ENCODE measurements at regions not wholly inside any gene's neighbourhood (a gene's known extent, or its start where the extent isn't known, plus 50 kb on each side); places are given as distances from the start of the nearest gene placed in this dataset.
A peak's percentile ranks its signal among the peaks of the same experiment; 100 is the strongest.
"Not testable (repeated sequence)": the region's sequence is repeated elsewhere in the genome, so short reads cannot be mapped to it uniquely, and the experiment has no call there.

DNA sequence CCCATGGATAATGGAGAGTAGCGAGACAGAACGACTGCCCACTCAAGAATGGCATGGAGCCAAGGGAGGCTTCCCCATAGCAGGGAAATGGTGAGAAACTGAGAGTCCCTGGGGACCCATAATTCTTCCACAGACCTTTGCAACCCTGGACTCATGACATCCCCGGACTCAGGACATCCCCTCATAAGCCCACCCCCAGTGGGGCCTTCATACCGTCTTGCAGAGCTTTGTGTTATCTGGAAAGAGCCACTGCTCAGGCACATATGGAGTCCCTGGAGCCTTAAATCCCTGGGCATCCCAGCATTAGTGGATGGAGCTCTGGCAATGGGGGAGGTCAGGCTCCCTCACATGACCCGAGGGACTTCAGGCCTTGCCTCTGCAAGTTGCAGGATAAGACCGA is 865.4 kb upstream of the ARRDC3 start:
- TF ChIP-seq, protein P1, sequence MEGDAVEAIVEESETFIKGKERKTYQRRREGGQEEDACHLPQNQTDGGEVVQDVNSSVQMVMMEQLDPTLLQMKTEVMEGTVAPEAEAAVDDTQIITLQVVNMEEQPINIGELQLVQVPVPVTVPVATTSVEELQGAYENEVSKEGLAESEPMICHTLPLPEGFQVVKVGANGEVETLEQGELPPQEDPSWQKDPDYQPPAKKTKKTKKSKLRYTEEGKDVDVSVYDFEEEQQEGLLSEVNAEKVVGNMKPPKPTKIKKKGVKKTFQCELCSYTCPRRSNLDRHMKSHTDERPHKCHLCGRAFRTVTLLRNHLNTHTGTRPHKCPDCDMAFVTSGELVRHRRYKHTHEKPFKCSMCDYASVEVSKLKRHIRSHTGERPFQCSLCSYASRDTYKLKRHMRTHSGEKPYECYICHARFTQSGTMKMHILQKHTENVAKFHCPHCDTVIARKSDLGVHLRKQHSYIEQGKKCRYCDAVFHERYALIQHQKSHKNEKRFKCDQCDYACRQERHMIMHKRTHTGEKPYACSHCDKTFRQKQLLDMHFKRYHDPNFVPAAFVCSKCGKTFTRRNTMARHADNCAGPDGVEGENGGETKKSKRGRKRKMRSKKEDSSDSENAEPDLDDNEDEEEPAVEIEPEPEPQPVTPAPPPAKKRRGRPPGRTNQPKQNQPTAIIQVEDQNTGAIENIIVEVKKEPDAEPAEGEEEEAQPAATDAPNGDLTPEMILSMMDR (IDR thresholded peaks at IDR 0.05; ENCODE audit: low read depth, low read length, missing control alignments), result no peak
- in situ Hi-C loops (cut with HindIII; ENCODE audit: low sequenced_read_pairs), result no loop called here
- no peak for DNase-seq (ENCODE audit: low read depth)
- H3K4me3 ChIP-seq (ENCODE audit: low read depth, low read length), result no peak overlapping the region

DNA sequence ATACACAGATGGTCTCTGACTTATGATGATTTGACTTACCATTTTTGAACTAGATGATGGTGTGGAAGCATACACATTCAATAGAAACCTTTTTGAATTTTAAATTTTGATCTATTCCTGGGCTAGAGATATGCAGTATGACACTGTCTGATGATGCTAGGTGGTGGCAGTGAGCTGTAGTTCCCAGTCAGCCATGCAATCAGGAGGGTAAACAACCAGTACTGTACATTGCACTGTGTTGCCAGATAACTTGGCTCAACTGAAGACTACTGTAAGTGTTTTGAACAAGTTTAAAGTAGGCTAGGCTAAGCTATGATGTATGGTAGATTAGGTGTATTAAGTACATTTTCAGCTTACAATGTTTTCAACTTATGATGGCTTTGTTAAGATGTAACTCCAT is 859.1 kb upstream of the ARRDC3 start:
- TF ChIP-seq, protein P1 (IDR thresholded peaks at IDR 0.05; ENCODE audit: low read depth, low read length, missing control alignments), result no peak
- DNase-seq (ENCODE audit: low read depth), result no peak
- in situ Hi-C loops (cut with HindIII; ENCODE audit: low sequenced_read_pairs), result no loop called here
- H3K4me3 ChIP-seq (ENCODE audit: low read depth, low read length), result no peak overlapping the region

DNA sequence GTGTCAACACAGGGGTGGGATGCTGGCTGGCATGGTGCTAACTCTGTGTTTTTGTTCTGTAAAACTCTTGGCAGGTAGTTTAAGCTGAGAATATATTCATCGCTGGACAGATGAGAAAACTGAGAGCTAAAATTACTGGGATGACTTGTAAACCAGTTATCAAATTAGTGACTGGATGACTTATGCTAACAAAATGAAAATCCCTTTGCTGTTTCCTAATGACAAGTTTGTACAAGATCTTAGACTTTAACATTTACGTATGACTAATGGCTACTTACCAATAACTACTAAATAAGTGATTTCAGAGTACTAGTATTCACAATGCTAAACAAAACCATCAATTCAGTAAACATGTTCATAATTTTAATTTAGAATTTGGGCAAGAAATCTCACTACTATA is 854.8 kb upstream of the ARRDC3 start:
- TF ChIP-seq, protein P1 (IDR thresholded peaks at IDR 0.05; ENCODE audit: low read depth, low read length, missing control alignments), result no peak
- in situ Hi-C loops (cut with HindIII; ENCODE audit: low sequenced_read_pairs), result no loop called here
- no peak for DNase-seq (ENCODE audit: low read depth)
- no peak overlapping the region for H3K4me3 ChIP-seq (ENCODE audit: low read depth, low read length)

DNA sequence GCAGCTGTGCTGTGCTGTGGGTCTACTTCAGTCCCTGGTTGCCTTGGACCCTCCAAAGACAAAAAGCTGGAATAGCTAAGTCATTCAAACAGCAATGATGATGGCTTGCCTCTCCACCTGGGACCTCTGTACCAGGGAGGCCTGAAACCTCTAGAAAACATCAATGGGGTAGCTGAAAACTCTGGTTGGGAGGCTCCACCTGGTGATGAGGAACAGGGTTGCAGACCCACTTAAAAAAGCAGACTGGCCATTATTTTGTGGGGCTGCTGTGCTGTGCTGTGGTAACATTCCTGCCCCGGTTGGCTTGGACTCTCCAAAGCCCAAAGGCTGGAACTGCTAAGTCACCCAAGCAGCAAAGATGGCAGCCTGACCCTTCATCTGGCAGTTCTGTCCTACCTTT is 839.3 kb upstream of the ARRDC3 start:
- TF ChIP-seq, protein P1 (IDR thresholded peaks at IDR 0.05; ENCODE audit: low read depth, low read length, missing control alignments), result peak; percentile 11
- no peak for DNase-seq (ENCODE audit: low read depth)
- in situ Hi-C loops (cut with HindIII; ENCODE audit: low sequenced_read_pairs), result no loop called here
- no peak overlapping the region for H3K4me3 ChIP-seq (ENCODE audit: low read depth, low read length)

DNA sequence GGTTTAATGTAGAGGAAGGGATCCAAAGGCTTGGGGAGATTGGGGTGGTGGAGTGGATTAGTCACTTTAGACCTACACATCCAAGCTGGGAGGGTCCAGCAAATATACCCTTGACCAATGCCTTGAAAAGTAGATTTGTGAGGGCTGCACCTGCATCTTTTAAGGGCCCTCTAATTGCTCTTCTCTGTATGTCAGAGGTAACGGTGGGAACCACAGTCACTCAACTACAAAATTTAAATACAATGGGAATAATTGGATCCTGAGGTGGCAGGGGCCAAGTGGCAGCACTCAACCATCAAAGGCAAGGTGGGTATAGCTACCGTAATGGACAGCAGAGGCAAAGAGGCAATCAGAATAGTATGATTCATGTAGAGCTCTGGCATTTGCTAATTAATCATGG is 833.7 kb upstream of the ARRDC3 start:
- DNase-seq (ENCODE audit: low read depth); in situ Hi-C loops (cut with HindIII; ENCODE audit: low sequenced_read_pairs): not testable (repeated sequence)

DNA sequence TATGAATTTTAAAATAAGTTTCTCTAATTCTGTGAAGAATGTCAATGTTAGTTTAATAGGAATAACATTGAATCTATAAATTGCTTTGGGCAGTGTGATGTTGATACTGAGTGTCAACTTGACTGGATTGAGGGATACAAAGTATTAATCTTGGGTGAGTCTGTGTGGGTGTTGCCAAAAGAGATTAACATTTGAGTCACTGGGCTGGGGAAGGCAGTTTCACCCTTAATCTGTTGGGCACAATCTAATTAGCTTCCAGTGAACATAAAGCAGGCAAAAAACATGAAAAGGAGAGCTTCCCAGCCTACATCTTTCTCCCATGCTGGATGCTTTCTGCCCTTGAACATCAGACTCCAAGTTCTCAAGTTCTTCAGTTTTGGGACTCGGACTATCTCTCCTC is 832.0 kb upstream of the ARRDC3 start:
- TF ChIP-seq, protein P1 (IDR thresholded peaks at IDR 0.05; ENCODE audit: low read depth, low read length, missing control alignments), result no peak
- DNase-seq (ENCODE audit: low read depth), result no peak
- in situ Hi-C loops (cut with HindIII; ENCODE audit: low sequenced_read_pairs), result no loop called here
- H3K4me3 ChIP-seq (ENCODE audit: low read depth, low read length), result no peak overlapping the region

More for the DNA sequence above, 833.7 kb upstream of the ARRDC3 start:
- not testable (repeated sequence) for H3K4me3 ChIP-seq (ENCODE audit: low read depth, low read length)

DNA sequence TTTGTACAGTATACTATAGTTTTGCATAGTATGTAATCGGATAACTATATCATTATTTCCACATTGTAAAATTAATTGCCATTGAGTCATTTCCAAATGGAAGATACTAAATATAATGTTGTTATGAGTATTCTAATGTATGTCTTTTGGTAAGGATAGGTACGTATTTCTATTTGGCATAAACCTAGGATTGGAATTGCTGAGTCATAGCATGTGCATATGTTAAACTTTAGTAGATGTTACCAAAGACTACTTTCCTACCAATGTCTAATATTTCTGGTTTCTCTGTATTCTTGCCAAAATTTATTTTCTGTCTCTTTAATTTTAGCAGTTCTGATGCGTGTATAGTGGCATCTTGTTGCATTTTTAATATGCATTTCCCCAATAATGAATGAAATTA is 825.1 kb upstream of the ARRDC3 start:
- in situ Hi-C loops (cut with HindIII; ENCODE audit: low sequenced_read_pairs), result no loop called here
- DNase-seq (ENCODE audit: low read depth), result no peak
- TF ChIP-seq, protein P1 (IDR thresholded peaks at IDR 0.05; ENCODE audit: low read depth, low read length, missing control alignments), result no peak
- no peak overlapping the region for H3K4me3 ChIP-seq (ENCODE audit: low read depth, low read length)

Measured in astrocyte of the cerebellum (primary cell).